Dermis microvascular lymphatic vessel endothelial cell (primary cell): ENCODE measurements at regions not wholly inside any gene's neighbourhood (a gene's known extent, or its start where the extent isn't known, plus 50 kb on each side); places are given as distances from the start of the nearest gene placed in this dataset.

Experiments used
- DNase-seq, 2 donors: peaks; one replicate each; pipeline versions ENCODE4 v3.0.0 to v3.0.0-alpha.2; 2010; ENCODE audit warnings: low read depth in 2 of 2

- no peak for DNase-seq
These were observed 106.7 kb upstream of the ARL4C start for GRCh38 chr2:234603619-234604018.

- no peak for DNase-seq
These were observed 104.3 kb upstream of the ARL4C start for GRCh38 chr2:234601213-234601612.

GRCh38 chr2:234597576-234597861 lies 100.6 kb upstream of the ARL4C start:
- DNase-seq, result no peak

GRCh38 chr2:234596696-234597575 lies 100.1 kb upstream of the ARL4C start:
- no peak for DNase-seq

- no peak for DNase-seq
These were observed 98.9 kb upstream of the ARL4C start for GRCh38 chr2:234595829-234596228.

- DNase-seq, result no peak
These were observed 97.8 kb upstream of the ARL4C start for GRCh38 chr2:234594715-234595114.

GRCh38 chr2:234593636-234594035 lies 96.8 kb upstream of the ARL4C start:
- DNase-seq, result no peak

- no peak for DNase-seq
These were observed 95.7 kb upstream of the ARL4C start for GRCh38 chr2:234592541-234592940.

GRCh38 chr2:234590076-234590475 lies 93.2 kb upstream of the ARL4C start:
- DNase-seq, result no peak

GRCh38 chr2:234588054-234588430 lies 91.2 kb upstream of the ARL4C start:
- no peak for DNase-seq

- no peak for DNase-seq
These were observed 90.6 kb upstream of the ARL4C start for GRCh38 chr2:234587341-234588053.

- DNase-seq, result no peak
These were observed 86.5 kb upstream of the ARL4C start for GRCh38 chr2:234583331-234583730.

GRCh38 chr2:234580686-234581085 lies 83.8 kb upstream of the ARL4C start:
- DNase-seq, result no peak

- no peak for DNase-seq
These were observed 82.5 kb upstream of the ARL4C start for GRCh38 chr2:234579231-234579962.

GRCh38 chr2:234578389-234578788 lies 81.5 kb upstream of the ARL4C start:
- no peak for DNase-seq

- DNase-seq, result no peak
These were observed 80.3 kb upstream of the ARL4C start for GRCh38 chr2:234577191-234577590.

GRCh38 chr2:234571620-234572407 lies 74.9 kb upstream of the ARL4C start:
- no peak for DNase-seq

- DNase-seq, result no peak
These were observed 73.6 kb upstream of the ARL4C start for GRCh38 chr2:234570476-234570875.

GRCh38 chr2:234569776-234570430 lies 73.0 kb upstream of the ARL4C start:
- DNase-seq, result no peak

GRCh38 chr2:234566622-234567021 lies 69.7 kb upstream of the ARL4C start:
- no peak for DNase-seq
